Head of caudate nucleus (tissue), 42 donors: ENCODE measurements at regions not wholly inside any gene's neighbourhood (a gene's known extent, or its start where the extent isn't known, plus 50 kb on each side); places are given as distances from the start of the nearest gene placed in this dataset.
A peak's percentile ranks its signal among the peaks of the same experiment; 100 is the strongest.

ENCODE experiments used
- DNase-seq, 42 donors: peaks; one replicate each; pipeline versions ENCODE4 v3.0.0 to v3.0.0-alpha.2; 2020 to 2021; ENCODE audit warnings: mixed read lengths in 7 of 42
- intact Hi-C: fragments of 100-400 bp; cut with DNase I; formaldehyde crosslinking; loops from one replicate; pipeline ENCODE4 v1.15.0; 2022

DNA sequence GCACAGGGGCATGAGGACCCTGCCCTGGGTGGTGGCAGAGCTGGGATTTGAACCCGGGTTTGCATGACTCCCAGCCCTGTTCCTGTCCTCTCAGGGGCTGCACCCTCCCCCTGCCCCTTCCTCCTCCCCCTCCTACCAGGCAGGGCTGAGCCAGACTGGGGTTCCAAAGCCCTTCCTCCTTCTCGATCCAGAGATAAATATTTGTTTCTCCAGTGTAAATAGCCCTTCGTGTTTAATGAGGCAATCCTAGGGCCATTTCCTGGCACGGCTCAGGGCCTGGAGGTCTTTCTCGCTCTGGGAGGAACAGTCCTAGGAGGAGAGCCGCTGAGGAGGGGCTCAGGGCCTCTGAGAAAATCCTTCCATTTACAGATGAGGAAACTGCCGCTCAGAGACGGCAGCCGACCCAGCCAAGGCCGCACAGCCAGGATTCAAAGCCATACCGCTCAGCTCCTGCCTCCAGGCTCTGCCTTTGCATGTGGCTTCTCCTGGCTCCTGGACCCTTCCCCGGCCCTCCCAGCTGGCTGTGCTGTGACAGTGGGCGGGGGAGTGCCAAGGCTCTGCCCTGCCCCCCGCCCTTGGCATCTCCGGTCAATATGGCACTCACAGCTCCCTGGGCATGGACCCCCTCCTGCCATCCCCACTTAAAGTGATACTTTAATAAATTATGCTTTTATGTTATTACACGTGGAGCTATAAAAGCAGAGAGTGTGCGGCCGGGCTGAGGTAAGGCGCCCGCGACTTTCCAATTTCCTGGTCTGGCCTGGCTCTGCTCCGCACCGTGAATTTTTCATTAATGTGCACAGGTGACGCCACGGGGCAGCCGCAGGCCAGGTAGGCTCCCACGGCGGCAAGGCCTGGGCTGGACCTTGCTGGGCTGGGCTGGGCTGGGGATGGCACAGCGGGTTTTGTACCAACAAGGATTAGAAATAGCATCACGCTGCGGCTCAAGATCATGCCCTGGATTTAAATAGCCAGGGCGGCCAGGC, 114.7 kb upstream of the WNT4 start:
- DNase-seq = no peak
- intact Hi-C loops = no loop called here

DNA sequence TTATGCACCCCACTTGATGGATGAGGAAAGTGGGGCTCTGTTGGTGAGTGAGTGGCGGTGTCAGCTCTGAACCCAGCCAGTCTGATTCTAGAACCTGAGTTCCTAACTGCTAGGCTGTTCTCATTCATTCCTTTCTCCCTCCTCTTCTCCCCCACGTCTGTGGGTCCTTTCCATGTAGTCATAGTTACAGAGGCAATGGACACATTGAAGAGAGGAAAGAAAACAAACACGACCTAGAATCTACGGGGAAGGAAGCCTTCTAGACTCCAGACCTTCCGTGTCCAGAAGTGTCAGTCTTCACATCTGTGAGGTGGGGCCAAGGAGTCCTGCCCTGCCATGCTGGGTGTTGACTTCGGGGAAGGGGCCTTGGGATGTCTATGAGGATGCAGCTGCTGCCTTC, 115.8 kb upstream of the WNT4 start:
- no peak for DNase-seq
- intact Hi-C loops = no loop called here

DNA sequence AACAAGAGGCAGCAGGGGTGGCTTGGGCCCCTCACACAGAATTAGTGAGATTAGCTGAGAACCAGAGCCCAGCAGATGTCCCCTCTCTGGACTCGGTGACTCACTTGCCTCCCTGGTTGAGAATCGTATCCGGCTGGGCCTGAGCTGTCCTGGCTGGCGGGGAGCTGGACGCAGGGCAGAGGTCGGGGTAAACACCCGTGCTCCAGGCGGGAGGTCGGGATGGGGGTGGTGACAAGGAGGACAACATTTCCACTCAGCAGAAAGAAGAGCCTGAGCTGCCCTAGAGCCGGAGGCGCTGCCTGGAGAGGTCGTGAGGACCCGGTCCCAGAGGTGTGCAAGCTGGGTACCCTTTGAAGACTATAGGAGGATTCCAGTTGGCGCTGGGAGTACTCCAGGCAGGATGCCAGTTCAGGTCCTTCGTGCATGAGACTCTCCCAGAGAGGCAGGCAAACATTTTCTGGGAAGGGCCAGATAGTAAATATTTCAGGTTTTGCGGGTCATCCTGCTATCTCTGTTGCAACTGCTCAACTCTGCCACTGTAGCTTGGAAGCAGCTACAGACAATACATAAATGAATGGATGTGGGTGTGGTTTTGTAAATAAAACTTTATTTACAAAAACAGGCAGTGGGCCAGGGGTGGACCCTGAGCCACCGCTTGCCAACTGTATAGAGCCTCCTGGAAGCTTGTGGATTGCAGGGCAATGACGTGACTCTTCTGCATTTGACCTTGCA, 116.8 kb upstream of the WNT4 start:
- intact Hi-C loops = no loop called here
- DNase-seq = no peak

DNA sequence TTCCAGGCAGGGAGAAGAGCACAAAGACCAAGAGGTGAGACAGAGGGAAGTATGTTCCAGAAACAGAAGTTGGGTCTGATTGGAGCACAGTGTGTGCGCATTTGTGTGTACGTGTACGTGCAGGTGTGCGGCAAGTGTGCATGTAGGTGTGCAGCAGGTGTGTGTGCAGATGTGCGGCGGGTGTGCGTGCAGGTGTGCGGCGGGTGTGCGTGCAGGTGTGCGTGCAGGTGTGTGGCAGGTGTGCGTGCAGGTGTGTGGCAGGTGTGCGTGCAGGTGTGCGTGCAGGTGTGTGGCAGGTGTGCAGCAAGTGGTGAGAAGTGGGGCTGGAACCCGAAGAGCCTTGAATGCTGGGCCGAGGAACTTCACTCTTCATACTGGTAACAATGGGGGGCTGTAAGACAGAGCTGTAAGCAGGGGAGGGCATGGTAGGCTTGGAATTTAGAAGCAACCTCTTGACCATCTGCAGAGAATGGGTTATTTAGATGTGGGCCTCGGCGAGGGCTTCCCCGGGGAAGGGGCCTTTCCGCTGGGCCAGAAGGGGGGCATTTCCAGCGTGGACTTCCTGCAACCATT, 118.0 kb upstream of the WNT4 start:
- no peak for DNase-seq
- intact Hi-C loops = no loop called here

DNA sequence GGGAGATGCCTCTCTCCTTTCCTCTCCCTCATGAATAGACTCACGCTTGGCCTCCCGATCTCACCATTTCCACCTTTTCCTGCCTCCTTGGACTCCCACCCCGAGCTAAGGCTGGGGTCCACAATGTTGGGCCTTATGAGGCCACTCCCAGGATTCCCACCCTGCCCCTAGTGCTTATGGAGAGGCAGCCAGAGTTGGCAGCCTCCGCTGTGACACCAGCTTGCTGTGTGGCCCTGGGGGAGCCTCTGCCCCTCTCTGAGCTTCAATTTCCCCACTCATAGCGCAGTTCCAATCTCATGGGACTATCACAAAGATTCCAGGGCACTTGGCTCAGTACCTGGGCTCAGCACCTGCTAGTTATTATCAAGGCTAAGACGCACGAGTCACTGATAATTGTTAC, 118.7 kb upstream of the WNT4 start:
- no peak for DNase-seq
- intact Hi-C loops = no loop called here

- no peak for DNase-seq
- intact Hi-C loops = no loop called here
Measured at GRCh38 chr1:22262583-22262982, 119.7 kb upstream of the WNT4 start.

DNA sequence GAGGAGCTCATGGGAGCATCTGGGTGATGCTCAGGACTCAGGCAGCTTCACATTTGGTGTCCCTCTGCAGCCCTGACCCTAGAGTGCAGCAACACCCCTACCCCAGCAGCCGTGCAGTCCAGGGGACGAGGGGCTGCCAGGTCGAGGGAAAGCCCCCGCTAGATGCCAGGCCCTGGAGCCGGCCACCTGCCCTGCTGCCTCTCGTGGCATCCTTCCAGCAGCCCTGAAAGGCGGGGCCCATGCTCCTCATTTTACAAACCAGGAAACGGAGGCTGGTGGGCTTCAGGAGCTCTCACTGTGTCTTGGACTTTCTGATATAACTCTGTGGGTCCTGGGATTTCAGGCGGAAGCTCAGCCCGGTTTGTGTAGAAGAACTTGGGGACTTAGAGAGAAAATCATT, 120.5 kb upstream of the WNT4 start:
- intact Hi-C loops = no loop called here

DNA sequence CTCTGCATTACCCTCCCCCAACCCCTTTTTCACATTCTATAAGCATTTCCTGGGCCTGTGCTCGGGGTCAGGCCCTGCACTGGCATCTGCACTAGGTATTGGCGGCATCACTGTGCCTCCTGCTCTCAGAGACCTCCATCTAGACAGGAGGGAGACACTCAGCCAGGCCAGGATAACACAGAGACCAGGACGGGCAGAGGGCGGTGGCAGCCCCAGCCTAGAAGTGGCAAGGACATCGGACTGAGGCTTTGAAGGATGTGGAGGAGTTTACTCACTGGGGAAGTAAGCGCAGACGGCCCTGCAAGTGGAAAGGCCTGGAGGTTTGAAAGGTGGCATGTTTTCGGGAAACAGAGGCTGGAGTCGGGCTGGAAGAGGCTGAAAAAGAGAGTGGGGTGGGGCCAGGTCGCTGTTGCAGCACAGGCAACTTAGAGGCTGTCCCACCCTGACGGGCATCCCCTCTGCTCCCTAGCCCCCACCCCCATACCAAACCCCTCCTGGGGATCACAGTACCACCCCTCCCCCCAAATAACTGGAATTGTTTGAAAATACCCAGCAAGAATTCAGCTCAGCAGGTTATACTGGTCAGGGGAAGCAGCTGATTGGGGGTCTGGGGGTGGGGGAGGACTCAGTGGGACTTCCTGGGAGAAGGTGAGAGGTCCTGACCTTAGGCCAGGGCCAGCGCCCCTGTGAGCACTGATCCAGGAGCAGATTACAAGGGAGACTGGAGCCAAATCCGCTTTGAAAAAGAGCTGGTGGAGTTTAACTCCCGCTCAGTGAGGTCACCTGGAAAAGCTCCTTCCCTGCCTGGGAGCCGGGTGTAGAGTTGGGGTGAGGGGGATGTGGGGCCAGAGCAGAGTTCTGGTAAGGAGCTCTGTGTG, 121.8 kb upstream of the WNT4 start:
- DNase-seq = no peak
- intact Hi-C loops = no loop called here

More for the DNA sequence above, 120.5 kb upstream of the WNT4 start:
- no peak for DNase-seq

DNA sequence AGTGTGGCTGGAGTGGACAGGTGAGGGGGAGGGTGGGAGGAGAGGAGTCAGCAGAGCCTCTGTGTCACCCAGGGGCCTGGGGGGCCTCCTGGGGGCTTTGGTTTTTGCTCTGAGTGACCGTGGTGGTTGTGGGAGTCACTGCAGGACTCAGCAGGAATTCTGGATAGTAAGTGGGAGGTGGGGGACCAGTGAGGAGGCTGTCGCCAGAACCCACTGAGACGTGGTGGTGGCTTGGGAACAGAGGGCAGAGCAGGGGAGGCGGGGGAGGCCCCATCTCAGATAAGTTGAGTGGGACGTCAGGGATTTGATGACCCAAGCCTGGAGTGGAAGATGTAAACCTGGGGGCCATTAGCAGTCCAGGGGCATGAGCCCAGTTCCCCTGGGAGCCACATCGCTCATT, 123.2 kb upstream of the WNT4 start:
- intact Hi-C loops = no loop called here
- DNase-seq = no peak

- intact Hi-C loops = no loop called here
- DNase-seq = no peak
Measured at GRCh38 chr1:22267413-22268175, 124.7 kb upstream of the WNT4 start.

DNA sequence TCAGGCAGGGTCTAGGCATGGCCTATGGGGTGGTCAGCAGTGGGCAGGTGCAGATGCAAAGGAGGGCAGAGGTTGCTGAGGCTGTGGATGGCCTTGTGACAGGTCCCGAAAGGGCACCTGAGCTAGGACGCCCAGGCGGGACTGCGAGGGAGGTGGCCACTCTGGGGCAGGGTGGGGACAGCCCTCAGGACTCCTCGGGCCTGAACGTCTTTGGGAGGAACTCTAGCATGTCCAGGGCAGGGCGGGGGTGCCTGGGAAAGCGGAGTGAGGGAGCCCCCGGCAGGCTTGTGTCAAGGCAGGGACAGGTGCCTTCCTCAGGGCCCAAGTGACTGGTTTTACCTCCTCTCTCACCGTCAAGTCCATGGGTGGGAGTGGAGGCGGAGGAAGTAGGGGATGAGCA, 125.4 kb upstream of the WNT4 start:
- intact Hi-C loops = no loop called here
- DNase-seq = no peak

- intact Hi-C loops = no loop called here
- DNase-seq = no peak
Measured at GRCh38 chr1:22271847-22272801, 129.2 kb upstream of the WNT4 start.

- intact Hi-C loops = no loop called here
Measured at GRCh38 chr1:22273686-22274681, 131.1 kb upstream of the WNT4 start.

DNA sequence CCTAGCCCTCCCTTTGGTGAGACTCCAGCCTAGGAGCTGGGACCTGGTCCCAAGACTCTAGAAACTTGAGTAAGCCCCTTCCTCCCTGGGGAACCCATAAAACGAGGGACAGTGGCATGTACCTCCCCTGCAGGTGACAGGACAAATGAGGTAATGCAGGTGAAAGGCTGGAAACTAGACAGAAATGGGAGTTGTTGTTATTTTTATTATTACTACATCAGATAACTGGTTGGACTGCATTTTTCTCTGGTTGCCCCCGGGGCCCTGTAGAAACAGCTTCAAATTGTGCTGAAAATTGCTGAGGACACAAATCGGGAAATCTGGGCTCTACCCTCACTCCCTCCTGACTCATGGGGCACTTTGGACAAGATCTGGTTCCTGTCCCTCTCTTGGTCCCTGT, 132.3 kb upstream of the WNT4 start:
- DNase-seq = no peak
- intact Hi-C loops = no loop called here

More at GRCh38 chr1:22273686-22274681, 131.1 kb upstream of the WNT4 start:
- DNase-seq = no peak

DNA sequence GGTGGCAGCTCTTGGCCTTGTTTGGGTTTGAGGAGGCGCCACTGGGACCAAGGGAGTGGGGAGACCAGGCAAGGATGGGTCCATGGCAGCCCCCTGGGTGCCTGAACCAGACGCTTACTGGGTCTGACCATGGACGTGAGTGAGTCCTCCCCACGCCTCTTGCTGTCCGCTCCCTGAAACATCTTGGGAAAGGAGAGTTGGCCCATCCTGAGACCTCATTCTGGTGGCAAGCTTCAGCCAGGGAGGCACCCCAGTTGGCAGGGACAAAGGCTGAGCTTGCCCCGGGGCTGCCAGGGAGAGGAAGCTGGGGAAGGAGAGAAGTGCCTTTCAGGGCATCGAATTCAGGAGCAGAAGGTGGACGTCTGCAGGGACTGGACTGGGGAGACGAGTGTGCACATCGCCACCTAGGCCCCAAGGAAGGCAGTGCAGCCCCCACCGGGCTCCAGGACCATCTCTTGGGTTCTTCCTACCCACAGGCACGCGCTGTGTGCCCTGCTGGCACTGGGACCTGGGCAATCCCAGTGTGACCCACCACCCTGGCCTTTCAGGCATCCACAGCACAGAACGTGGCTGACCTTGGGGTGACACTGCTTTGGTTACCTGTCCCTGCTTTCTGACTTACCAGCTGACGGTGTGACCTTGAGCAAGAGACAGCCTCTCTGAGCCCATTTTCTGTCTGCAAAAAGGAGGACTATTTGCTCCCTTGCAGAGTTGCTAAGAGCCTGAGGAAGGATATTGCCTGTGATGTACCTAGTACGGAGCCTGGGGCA, 132.9 kb upstream of the WNT4 start:
- DNase-seq = peak in 40 of 42 donors; percentile 6 to 75 (median 50)
- intact Hi-C loops = no loop called here
